NCI-H446 treated with DMSO at 0.1 percent for 48 hours (cell line): ENCODE measurements at regions not wholly inside any gene's neighbourhood (a gene's known extent, or its start where the extent isn't known, plus 50 kb on each side); places are given as distances from the start of the nearest gene placed in this dataset.
A peak's percentile ranks its signal among the peaks of the same experiment; 100 is the strongest.

ENCODE experiments used
- DNase-seq: peaks from one replicate; lab custom pipeline; 2025; lab: John Stamatoyannopoulos, UW

GRCh38 chr3:161444694-161445077 lies 51.9 kb upstream of the OTOL1 start:
- DNase-seq: no peak

- no peak for DNase-seq
These were observed 52.5 kb upstream of the OTOL1 start for GRCh38 chr3:161443921-161444693.

GRCh38 chr3:161430307-161430706 lies 59.0 kb upstream of the SPTSSB start:
- no peak for DNase-seq

GRCh38 chr3:161427347-161427746 lies 56.0 kb upstream of the SPTSSB start:
- no peak for DNase-seq

DNA sequence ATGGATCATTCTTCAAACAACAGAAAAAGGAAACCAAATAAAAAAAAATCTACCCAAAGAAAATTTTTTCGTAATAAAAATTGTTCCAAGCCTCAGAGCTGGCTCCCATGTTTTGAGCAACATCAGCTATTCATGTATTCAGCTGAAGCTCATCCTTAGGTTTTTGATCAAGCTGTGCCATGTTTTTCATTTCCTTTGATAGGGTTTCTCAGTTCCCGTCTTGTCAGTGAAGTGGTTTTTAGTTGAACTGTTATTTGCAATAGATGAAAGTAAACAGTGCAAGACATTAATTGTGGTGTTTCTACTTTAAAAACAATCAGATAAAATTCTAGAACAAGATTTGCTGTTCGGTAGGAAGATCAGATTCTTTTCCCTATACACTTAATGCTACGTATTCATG lies 55.4 kb upstream of the SPTSSB start:
- DNase-seq: no peak

- DNase-seq: peak; percentile 22
These were observed 52.7 kb upstream of the SPTSSB start for GRCh38 chr3:161423911-161424522.

DNA sequence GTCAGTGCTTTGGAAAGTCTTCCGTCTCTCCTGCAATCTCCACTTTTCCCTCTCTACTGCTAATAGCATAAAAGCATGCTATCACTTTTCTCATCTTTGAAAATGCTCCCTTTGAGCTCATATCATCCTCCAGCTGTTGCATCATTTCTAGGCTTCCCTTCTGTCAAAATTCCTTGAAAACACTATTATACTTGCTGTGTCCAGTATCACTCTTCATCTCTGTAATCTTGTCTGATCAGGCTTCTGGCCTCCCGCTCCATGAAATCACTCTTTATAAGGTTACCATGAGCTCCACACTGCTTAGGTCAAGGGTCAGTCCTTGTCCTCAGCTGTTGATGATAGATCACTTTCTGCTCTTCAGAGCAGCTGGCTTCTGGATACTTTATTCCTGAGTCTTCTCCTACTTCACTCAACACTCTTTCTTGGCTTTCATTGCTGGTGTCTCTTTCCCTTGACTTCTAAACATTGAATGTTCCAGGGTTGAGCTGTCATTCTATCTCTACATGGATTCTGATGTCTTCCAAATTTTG lies 50.9 kb upstream of the SPTSSB start:
- no peak for DNase-seq
